Thyroid gland (tissue), 4 donors: ENCODE measurements at regions not wholly inside any gene's neighbourhood (a gene's known extent, or its start where the extent isn't known, plus 50 kb on each side); places are given as distances from the start of the nearest gene placed in this dataset.
A peak's percentile ranks its signal among the peaks of the same experiment; 100 is the strongest.

ENCODE experiments used
- DNase-seq, 2 donors: peaks; one replicate each; pipeline ENCODE4 v3.0.0-alpha.2; 2019
- H3K27ac ChIP-seq, 3 donors: fragments of 200-600 bp; sonication (generic); 1 replicate in 2 of 3; 2 replicates in 1 of 3; pipeline ENCODE4 v1.5.1; 2016 to 2019; ENCODE audit warnings: mild to moderate bottlenecking in 1 of 3, moderate library complexity in 1 of 3
- H3K27me3 ChIP-seq: fragments of 200-600 bp; sonication (generic); one replicate; pipeline ENCODE4 v1.5.1; 2019
- H3K36me3 ChIP-seq, 2 donors: fragments of 200-600 bp; sonication (generic); one replicate each; pipeline ENCODE4 v1.5.1; 2016 to 2019
- H3K4me1 ChIP-seq, 2 donors: fragments of 200-600 bp; sonication (generic); one replicate each; pipeline ENCODE4 v1.5.1; 2017 to 2019
- H3K4me3 ChIP-seq, 3 donors: fragments of 200-600 bp; sonication (generic); replicated peaks in 1 of 3; 1 replicate in 2 of 3; 2 replicates in 1 of 3; pipeline ENCODE4 v1.5.1; 2016; ENCODE audit warnings: mild to moderate bottlenecking in 1 of 3
- H3K9me3 ChIP-seq: fragments of 200-600 bp; sonication (generic); one replicate; pipeline ENCODE4 v1.5.1; 2017
- CTCF ChIP-seq, 6 experiments: fragments of 200-600 bp in 3 of 6; fragments of 450-650 bp in 3 of 6; sonication (generic) in 3 of 6; IDR thresholded peaks; one replicate each; pipeline ENCODE4 v1.5.1; 2016 to 2019; ENCODE audit warnings: antibody characterized with exemption in 6 of 6, mild to moderate bottlenecking in 2 of 6, inconsistent platforms in 1 of 6, moderate library complexity in 1 of 6
- POLR2A ChIP-seq, 2 donors: fragments of 450-650 bp; IDR thresholded peaks; one replicate each; pipeline ENCODE4 v1.6.1; 2017; ENCODE audit warnings: antibody characterized with exemption in 2 of 2, mild to moderate bottlenecking in 2 of 2, moderate library complexity in 1 of 2
- WGBS, 2 donors: methylation state at CpG; one replicate each; pipeline ENCODE4 v1.1.5; 2017; 5-methylcytosine and 5-hydroxymethylcytosine counted together
- intact Hi-C: fragments of 100-400 bp; cut with DNase I; formaldehyde crosslinking; loops from one replicate; pipeline ENCODE4 v1.15.1; 2023

GRCh38 chr5:139745800-139746690 is 49.6 kb upstream of the PSD2 start:
- WGBS, 2 donors, result 11 to 12% methylated on average over 30 to 34 of the region's 44 CpGs
- peak overlapping the region in 2 of 3 donors; percentile 43 to 55 for H3K27ac ChIP-seq

More at GRCh38 chr5:139745800-139746690, 49.6 kb upstream of the PSD2 start:
- peak overlapping the region in 1 of 3 donors; percentile 42 for H3K4me3 ChIP-seq
- intact Hi-C loops, result no loop called here
- no peak for TF ChIP-seq POLR2A (IDR thresholded peaks at IDR 0.05)
- no peak for TF ChIP-seq CTCF (IDR thresholded peaks at IDR 0.05)
- peaks cover 21 to 44% of the 10 kb centered on the region in 2 donors for H3K4me1 ChIP-seq
- no peaks in the 10 kb centered on the region for H3K36me3 ChIP-seq
- no peaks in the 10 kb centered on the region for H3K9me3 ChIP-seq
- no peaks in the 10 kb centered on the region for H3K27me3 ChIP-seq
- peak; percentile 61 to 78 for DNase-seq
